HG03521 (cell line): ENCODE measurements at regions not wholly inside any gene's neighbourhood (a gene's known extent, or its start where the extent isn't known, plus 50 kb on each side); places are given as distances from the start of the nearest gene placed in this dataset.
"Not testable (repeated sequence)": the region's sequence is repeated elsewhere in the genome, so short reads cannot be mapped to it uniquely, and the experiment has no call there.

Experiments used
- ATAC-seq: cut with Tn5 transposase; IDR thresholded peaks from one replicate; pipeline ENCODE4 v1.9.1; 2021; ENCODE audit warnings: mild to moderate bottlenecking, moderate library complexity; ENCODE audit not compliant: unreplicated experiment

GRCh38 chr4:112085156-112086035, 59.9 kb upstream of the FAM241A start:
- ATAC-seq = no peak

DNA sequence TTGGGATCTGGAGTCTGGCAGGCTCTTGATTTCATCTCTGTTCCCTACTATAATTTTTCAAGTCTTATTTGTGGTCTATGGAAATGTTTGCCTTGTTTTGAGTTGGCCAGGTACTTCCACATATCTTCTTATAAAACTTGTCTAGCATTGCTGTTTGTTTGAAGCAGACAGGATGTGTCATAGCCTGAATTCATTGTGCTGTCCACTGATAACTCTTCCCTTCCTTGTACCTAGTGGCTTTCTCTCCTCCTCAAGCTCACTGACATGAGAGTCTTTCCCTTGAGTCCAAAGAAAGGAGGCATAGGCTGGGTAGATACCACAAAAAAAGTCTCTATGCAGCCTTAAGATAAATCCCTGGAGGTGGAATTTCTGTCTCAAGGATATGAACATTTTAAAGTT, 59.2 kb upstream of the FAM241A start:
- ATAC-seq = no peak

DNA sequence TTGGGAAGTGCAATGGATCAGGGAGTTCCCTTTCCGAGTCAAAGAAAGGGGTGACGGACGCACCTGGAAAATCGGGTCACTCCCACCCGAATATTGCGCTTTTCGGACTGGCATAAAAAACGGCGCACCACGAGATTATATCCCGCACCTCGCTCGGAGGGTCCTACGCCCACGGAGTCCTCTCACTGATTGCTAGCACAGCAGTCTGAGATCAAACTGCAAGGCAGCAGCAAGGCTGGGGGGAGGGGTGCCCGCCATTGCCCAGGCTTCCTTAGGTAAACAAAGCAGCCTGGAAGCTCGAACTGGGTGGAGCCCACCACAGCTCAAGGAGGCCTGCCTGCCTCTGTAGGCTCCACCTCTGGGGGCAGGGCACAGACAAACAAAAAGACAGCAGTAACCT, 58.6 kb upstream of the FAM241A start:
- ATAC-seq = not testable (repeated sequence)

DNA sequence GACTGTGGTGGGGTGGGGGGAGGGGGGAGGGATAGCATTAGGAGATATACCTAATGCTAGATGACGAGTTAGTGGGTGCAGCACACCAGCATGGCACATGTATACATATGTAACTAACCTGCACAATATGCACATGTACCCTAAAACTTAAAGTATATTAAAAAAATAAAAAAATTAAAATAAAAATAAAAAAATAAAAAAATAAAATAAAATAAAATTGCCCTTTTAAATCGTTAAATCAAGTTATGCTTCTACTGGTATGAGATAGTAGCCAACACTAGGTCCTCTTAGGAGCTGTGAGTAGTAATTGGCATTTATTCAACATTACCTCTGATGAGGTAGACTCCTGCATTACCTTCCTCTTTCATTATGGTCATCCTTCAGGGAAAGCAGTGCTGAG, 52.9 kb upstream of the FAM241A start:
- not testable (repeated sequence) for ATAC-seq

- no peak for ATAC-seq
These were observed 51.5 kb upstream of the FAM241A start for GRCh38 chr4:112093636-112094202.

DNA sequence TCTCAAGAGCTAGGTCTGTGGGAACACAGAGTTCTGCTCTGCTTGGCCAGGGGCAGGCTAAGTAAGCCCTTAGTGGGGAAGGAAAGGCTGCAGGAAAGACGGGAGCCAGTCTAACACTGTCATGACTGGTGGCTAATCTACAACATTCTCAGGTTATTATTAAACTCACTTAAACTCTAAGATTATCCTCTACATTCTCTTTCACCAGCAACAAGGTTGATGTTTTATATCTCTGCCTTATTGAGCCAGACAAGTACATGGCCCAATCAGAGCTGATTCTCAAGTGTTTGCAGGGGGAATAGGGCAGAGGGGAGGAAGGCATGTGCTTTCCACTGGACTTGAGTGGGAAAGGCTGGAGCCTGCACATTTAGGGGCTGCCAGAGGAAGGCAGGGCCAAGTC, 50.9 kb upstream of the FAM241A start:
- ATAC-seq = no peak
